GM18858 (cell line): ENCODE measurements at regions not wholly inside any gene's neighbourhood (a gene's known extent, or its start where the extent isn't known, plus 50 kb on each side); places are given as distances from the start of the nearest gene placed in this dataset.

Source experiments
- ATAC-seq: cut with Tn5 transposase; IDR thresholded peaks from one replicate; pipeline ENCODE4 v1.9.1; 2021; ENCODE audit not compliant: unreplicated experiment

- no peak for ATAC-seq
Measured at GRCh38 chr16:51753467-51754127, 602.5 kb upstream of the SALL1 start.

GRCh38 chr16:51752438-51752995 is 601.4 kb upstream of the SALL1 start:
- ATAC-seq = no peak

GRCh38 chr16:51747329-51747728 is 596.3 kb upstream of the SALL1 start:
- ATAC-seq = no peak

GRCh38 chr16:51734220-51734619 is 583.1 kb upstream of the SALL1 start:
- ATAC-seq = no peak

- no peak for ATAC-seq
Measured at GRCh38 chr16:51733181-51733580, 582.1 kb upstream of the SALL1 start.

- no peak for ATAC-seq
Measured at GRCh38 chr16:51731160-51731559, 580.1 kb upstream of the SALL1 start.

GRCh38 chr16:51723036-51723724 is 572.1 kb upstream of the SALL1 start:
- no peak for ATAC-seq

GRCh38 chr16:51722467-51722866 is 571.4 kb upstream of the SALL1 start:
- no peak for ATAC-seq

GRCh38 chr16:51719376-51719775 is 568.3 kb upstream of the SALL1 start:
- ATAC-seq = no peak

GRCh38 chr16:51716195-51716594 is 565.1 kb upstream of the SALL1 start:
- no peak for ATAC-seq

- ATAC-seq = no peak
Measured at GRCh38 chr16:51713502-51713901, 562.4 kb upstream of the SALL1 start.

GRCh38 chr16:51710905-51711563 is 560.0 kb upstream of the SALL1 start:
- no peak for ATAC-seq

- no peak for ATAC-seq
Measured at GRCh38 chr16:51710186-51710585, 559.1 kb upstream of the SALL1 start.

GRCh38 chr16:51708861-51709260 is 557.8 kb upstream of the SALL1 start:
- ATAC-seq = no peak

- ATAC-seq = no peak
Measured at GRCh38 chr16:51707666-51708065, 556.6 kb upstream of the SALL1 start.

- ATAC-seq = no peak
Measured at GRCh38 chr16:51705142-51705541, 554.1 kb upstream of the SALL1 start.

GRCh38 chr16:51701025-51701424 is 550.0 kb upstream of the SALL1 start:
- ATAC-seq = no peak

GRCh38 chr16:51699686-51700396 is 548.8 kb upstream of the SALL1 start:
- no peak for ATAC-seq

GRCh38 chr16:51698647-51699046 is 547.6 kb upstream of the SALL1 start:
- no peak for ATAC-seq

- ATAC-seq = no peak
Measured at GRCh38 chr16:51697454-51697853, 546.4 kb upstream of the SALL1 start.

GRCh38 chr16:51696376-51696775 is 545.3 kb upstream of the SALL1 start:
- ATAC-seq = no peak
